Calu3 (cell line): ENCODE measurements at regions not wholly inside any gene's neighbourhood (a gene's known extent, or its start where the extent isn't known, plus 50 kb on each side); places are given as distances from the start of the nearest gene placed in this dataset.

Experiments
- BruUV-seq: library from RNA; stranded (reverse); fragments of 400-500 nt; replicated peaks from 2 replicates; lab custom pipeline; 2021; lab: Mats Ljungman, UMichigan
- CTCF ChIA-PET: fragments of 300-600 bp; sonication (Branson Sonifier 250); formaldehyde crosslinking; loops from one replicate; lab custom pipeline; 2022; ENCODE audit warnings: antibody characterized with exemption; lab: Charles Lee
- DNase-seq: peaks from one replicate; pipeline ENCODE4 v3.0.0; 2022
- H3K27ac Mint-ChIP-seq: one replicate; pipeline ENCODE4 v1.8.0; 2022; ENCODE audit warnings: mixed read lengths; ENCODE audit not compliant: unreplicated experiment
- H3K27me3 Mint-ChIP-seq: one replicate; pipeline ENCODE4 v1.8.0; 2022; ENCODE audit warnings: mixed read lengths; ENCODE audit not compliant: unreplicated experiment
- H3K36me3 Mint-ChIP-seq: one replicate; pipeline ENCODE4 v1.8.0; 2022; ENCODE audit warnings: mild to moderate bottlenecking, moderate library complexity, mixed read lengths; ENCODE audit not compliant: insufficient read depth, unreplicated experiment
- H3K4me1 Mint-ChIP-seq: one replicate; pipeline ENCODE4 v1.8.0; 2022; ENCODE audit warnings: mild to moderate bottlenecking, low read depth, mixed read lengths; ENCODE audit not compliant: unreplicated experiment
- H3K4me3 Mint-ChIP-seq: one replicate; pipeline ENCODE4 v1.8.0; 2022; ENCODE audit warnings: mild to moderate bottlenecking, low read depth, moderate library complexity, mixed read lengths; ENCODE audit not compliant: unreplicated experiment
- H3K9me3 Mint-ChIP-seq: one replicate; pipeline ENCODE4 v1.8.0; 2022; ENCODE audit warnings: low read depth, mixed read lengths; ENCODE audit not compliant: unreplicated experiment
- intact Hi-C: fragments of 100-400 bp; cut with micrococcal nuclease; formaldehyde crosslinking; loops from one replicate; pipeline ENCODE4 v1.10.0; 2022; ENCODE audit not compliant: unreplicated experiment
- TF ChIP-seq, protein P1 (sequence below): fragments of 200-600 bp; IDR thresholded peaks from one replicate; pipeline ENCODE4 v1.8.0; 2022; ENCODE audit warnings: antibody characterized with exemption; ENCODE audit not compliant: unreplicated experiment

DNA sequence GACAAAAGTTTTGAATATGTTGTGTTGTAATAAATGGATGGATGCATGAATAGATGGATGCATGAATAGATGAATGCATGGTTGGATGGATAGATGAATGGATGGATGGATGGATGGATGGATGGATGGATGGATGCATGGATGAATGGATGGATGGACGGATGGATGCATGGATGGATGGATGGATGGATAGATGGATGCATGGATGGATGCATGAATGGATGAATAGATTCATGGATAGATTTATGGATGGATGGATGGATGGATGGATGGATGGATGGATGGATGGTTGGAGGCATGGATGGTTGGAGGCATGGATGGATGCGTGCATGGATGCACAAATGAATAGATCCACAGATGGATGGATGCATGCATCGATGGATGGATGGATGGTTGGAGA, 623.2 kb upstream of the B3GAT1 start:
- BruUV-seq = no TSS peak
- no peaks in the 10 kb centered on the region for H3K4me1 Mint-ChIP-seq
- peaks cover 16% of the 10 kb centered on the region for H3K9me3 Mint-ChIP-seq
- CTCF ChIA-PET = no interaction called here
- intact Hi-C loops = no loop called here
- H3K27me3 Mint-ChIP-seq = no peaks in the 10 kb centered on the region
- TF ChIP-seq, protein P1, sequence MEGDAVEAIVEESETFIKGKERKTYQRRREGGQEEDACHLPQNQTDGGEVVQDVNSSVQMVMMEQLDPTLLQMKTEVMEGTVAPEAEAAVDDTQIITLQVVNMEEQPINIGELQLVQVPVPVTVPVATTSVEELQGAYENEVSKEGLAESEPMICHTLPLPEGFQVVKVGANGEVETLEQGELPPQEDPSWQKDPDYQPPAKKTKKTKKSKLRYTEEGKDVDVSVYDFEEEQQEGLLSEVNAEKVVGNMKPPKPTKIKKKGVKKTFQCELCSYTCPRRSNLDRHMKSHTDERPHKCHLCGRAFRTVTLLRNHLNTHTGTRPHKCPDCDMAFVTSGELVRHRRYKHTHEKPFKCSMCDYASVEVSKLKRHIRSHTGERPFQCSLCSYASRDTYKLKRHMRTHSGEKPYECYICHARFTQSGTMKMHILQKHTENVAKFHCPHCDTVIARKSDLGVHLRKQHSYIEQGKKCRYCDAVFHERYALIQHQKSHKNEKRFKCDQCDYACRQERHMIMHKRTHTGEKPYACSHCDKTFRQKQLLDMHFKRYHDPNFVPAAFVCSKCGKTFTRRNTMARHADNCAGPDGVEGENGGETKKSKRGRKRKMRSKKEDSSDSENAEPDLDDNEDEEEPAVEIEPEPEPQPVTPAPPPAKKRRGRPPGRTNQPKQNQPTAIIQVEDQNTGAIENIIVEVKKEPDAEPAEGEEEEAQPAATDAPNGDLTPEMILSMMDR = no peak
- H3K27ac Mint-ChIP-seq = no peak overlapping the region
- H3K4me3 Mint-ChIP-seq = no peak overlapping the region
- no peak for DNase-seq
- peaks cover 5% of the 10 kb centered on the region for H3K36me3 Mint-ChIP-seq

- CTCF ChIA-PET = no interaction called here
- TF ChIP-seq, protein P1 = no peak
- Mint-ChIP-seq H3K27ac (no peak overlapping the region), H3K4me1 (no peaks in the 10 kb centered on the region), H3K9me3 (peaks cover 19% of the 10 kb centered on the region), H3K4me3 (no peak overlapping the region), H3K27me3 (no peaks in the 10 kb centered on the region), H3K36me3 (peaks cover 5% of the 10 kb centered on the region)
- intact Hi-C loops = no loop called here
- no TSS peak for BruUV-seq
- no peak for DNase-seq
Observed at GRCh38 chr11:135033540-135033939, 621.5 kb upstream of the B3GAT1 start.

GRCh38 chr11:135031205-135031989, 619.4 kb upstream of the B3GAT1 start:
- CTCF ChIA-PET = no interaction called here
- BruUV-seq = no TSS peak

DNA sequence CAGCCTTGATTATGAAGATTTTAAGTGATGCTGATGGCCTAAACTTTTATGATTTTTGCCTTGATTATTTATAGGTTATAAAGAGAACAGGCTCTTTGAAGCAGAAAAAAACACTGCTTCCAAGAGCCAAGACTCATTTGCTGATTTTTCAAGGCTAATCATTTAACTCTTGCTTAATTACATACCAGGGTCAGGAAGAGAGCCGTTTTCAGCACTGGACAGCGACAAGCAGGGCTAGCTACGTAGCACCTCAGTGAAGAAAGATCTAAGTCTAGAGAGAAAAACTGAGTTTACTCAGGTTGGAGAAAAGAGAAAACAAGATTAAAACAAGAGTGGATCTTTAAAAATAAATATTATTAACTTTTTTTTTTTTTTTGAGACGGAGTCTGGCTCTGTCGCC, 615.4 kb upstream of the B3GAT1 start:
- Mint-ChIP-seq H3K4me1 (no peaks in the 10 kb centered on the region), H3K36me3 (no peaks in the 10 kb centered on the region), H3K27me3 (no peaks in the 10 kb centered on the region), H3K9me3 (peaks cover 14% of the 10 kb centered on the region), H3K27ac (no peak overlapping the region), H3K4me3 (no peak overlapping the region)
- TF ChIP-seq, protein P1 = no peak
- CTCF ChIA-PET = no interaction called here
- DNase-seq = no peak
- intact Hi-C loops = no loop called here
- BruUV-seq = no TSS peak

More at GRCh38 chr11:135031205-135031989, 619.4 kb upstream of the B3GAT1 start:
- no peaks in the 10 kb centered on the region for H3K4me1 Mint-ChIP-seq
- no peak overlapping the region for H3K27ac Mint-ChIP-seq
- DNase-seq = no peak
- no peak overlapping the region for H3K4me3 Mint-ChIP-seq
- no peaks in the 10 kb centered on the region for H3K27me3 Mint-ChIP-seq
- H3K36me3 Mint-ChIP-seq = no peaks in the 10 kb centered on the region
- TF ChIP-seq, protein P1 = no peak
- H3K9me3 Mint-ChIP-seq = peaks cover 15% of the 10 kb centered on the region
- intact Hi-C loops = no loop called here
